Thyroid gland (tissue), 4 donors: ENCODE measurements at regions not wholly inside any gene's neighbourhood (a gene's known extent, or its start where the extent isn't known, plus 50 kb on each side); places are given as distances from the start of the nearest gene placed in this dataset.

Experiments used
- DNase-seq, 2 donors: peaks; one replicate each; pipeline ENCODE4 v3.0.0-alpha.2; 2019
- H3K27ac ChIP-seq, 3 donors: fragments of 200-600 bp; sonication (generic); 1 replicate in 2 of 3; 2 replicates in 1 of 3; pipeline ENCODE4 v1.5.1; 2016 to 2019; ENCODE audit warnings: mild to moderate bottlenecking in 1 of 3, moderate library complexity in 1 of 3
- H3K27me3 ChIP-seq: fragments of 200-600 bp; sonication (generic); one replicate; pipeline ENCODE4 v1.5.1; 2019
- H3K36me3 ChIP-seq, 2 donors: fragments of 200-600 bp; sonication (generic); one replicate each; pipeline ENCODE4 v1.5.1; 2016 to 2019
- H3K4me1 ChIP-seq, 2 donors: fragments of 200-600 bp; sonication (generic); one replicate each; pipeline ENCODE4 v1.5.1; 2017 to 2019
- H3K4me3 ChIP-seq, 3 donors: fragments of 200-600 bp; sonication (generic); replicated peaks in 1 of 3; 1 replicate in 2 of 3; 2 replicates in 1 of 3; pipeline ENCODE4 v1.5.1; 2016; ENCODE audit warnings: mild to moderate bottlenecking in 1 of 3
- H3K9me3 ChIP-seq: fragments of 200-600 bp; sonication (generic); one replicate; pipeline ENCODE4 v1.5.1; 2017
- POLR2A ChIP-seq, 2 donors: fragments of 450-650 bp; IDR thresholded peaks; one replicate each; pipeline ENCODE4 v1.6.1; 2017; ENCODE audit warnings: antibody characterized with exemption in 2 of 2, mild to moderate bottlenecking in 2 of 2, moderate library complexity in 1 of 2
- WGBS, 2 donors: methylation state at CpG; one replicate each; pipeline ENCODE4 v1.1.5; 2017; 5-methylcytosine and 5-hydroxymethylcytosine counted together
- intact Hi-C: fragments of 100-400 bp; cut with DNase I; formaldehyde crosslinking; loops from one replicate; pipeline ENCODE4 v1.15.1; 2023
- TF ChIP-seq, protein P1 (sequence below), 6 experiments: fragments of 200-600 bp in 3 of 6; fragments of 450-650 bp in 3 of 6; sonication (generic) in 3 of 6; IDR thresholded peaks; one replicate each; pipeline ENCODE4 v1.5.1; 2016 to 2019; ENCODE audit warnings: antibody characterized with exemption in 6 of 6, mild to moderate bottlenecking in 2 of 6, inconsistent platforms in 1 of 6, moderate library complexity in 1 of 6

DNA sequence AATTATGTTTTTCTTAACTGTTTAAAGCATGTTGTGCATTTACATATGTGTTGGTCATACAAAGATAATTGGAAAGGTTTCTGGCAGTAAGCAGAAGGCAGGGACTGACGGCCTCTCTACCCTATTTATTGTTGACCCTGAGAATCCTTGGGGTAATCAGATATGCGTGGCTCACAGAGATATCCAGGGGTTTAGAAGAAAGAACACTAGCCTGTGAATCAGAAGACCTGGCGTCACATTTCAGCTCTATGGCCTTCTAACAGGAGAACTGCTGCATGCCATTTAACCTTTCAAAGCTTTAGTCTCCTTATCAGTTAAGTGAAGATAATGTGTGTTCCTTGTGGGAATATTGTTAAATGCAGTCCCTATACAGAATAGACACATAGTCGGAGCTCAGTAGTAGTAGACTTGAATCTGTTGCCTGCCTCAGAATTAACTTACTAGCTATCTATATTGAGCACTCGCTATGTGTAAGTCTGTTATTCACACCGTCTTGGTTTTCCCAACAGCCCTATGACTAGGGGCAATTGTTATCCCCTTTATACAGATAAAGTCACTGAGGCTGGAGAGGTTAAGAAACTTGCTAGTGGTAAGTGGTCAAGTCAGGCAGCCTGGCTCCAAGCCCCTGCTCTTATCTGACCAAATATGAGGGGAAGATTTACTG is 129.6 kb upstream of the ANKRD1 start:
- Histone ChIP-seq H3K27me3 (no peaks in the 10 kb centered on the region), H3K4me1 (no peaks in the 10 kb centered on the region), H3K27ac (no peak overlapping the region), H3K36me3 (no peaks in the 10 kb centered on the region), H3K4me3 (no peak overlapping the region), H3K9me3 (no peaks in the 10 kb centered on the region)
- intact Hi-C loops = no loop called here
- TF ChIP-seq, protein P1, sequence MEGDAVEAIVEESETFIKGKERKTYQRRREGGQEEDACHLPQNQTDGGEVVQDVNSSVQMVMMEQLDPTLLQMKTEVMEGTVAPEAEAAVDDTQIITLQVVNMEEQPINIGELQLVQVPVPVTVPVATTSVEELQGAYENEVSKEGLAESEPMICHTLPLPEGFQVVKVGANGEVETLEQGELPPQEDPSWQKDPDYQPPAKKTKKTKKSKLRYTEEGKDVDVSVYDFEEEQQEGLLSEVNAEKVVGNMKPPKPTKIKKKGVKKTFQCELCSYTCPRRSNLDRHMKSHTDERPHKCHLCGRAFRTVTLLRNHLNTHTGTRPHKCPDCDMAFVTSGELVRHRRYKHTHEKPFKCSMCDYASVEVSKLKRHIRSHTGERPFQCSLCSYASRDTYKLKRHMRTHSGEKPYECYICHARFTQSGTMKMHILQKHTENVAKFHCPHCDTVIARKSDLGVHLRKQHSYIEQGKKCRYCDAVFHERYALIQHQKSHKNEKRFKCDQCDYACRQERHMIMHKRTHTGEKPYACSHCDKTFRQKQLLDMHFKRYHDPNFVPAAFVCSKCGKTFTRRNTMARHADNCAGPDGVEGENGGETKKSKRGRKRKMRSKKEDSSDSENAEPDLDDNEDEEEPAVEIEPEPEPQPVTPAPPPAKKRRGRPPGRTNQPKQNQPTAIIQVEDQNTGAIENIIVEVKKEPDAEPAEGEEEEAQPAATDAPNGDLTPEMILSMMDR (IDR thresholded peaks at IDR 0.05) = no peak
- TF ChIP-seq POLR2A (IDR thresholded peaks at IDR 0.05) = no peak
- DNase-seq = no peak
- WGBS, 2 donors = 84 to 85% methylated on average over 6 of the region's 6 CpGs

DNA sequence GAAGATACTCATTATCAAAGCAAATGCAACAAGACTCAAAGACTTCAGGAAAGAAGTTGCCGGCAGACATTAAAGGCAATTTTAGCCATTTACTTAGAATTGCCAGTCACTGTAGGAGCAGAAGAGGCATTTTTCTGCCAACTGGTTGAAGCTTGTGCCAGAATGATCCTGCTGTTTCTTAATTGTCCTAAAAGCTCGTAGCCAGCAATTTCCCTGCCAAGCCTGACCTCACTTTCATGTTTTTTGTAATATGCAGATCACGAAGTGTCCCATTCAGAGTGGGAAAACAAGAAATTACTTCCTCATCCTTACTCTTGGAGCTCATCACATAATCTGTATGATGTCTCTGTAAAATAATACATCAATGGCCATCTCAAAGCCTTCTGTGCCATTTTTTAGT is 130.9 kb upstream of the ANKRD1 start:
- no peaks in the 10 kb centered on the region for H3K4me1 ChIP-seq
- H3K36me3 ChIP-seq = no peaks in the 10 kb centered on the region
- DNase-seq = peak in 1 of 2 donors; percentile 6
- H3K27me3 ChIP-seq = no peaks in the 10 kb centered on the region
- no peak overlapping the region for H3K27ac ChIP-seq
- no peaks in the 10 kb centered on the region for H3K9me3 ChIP-seq
- intact Hi-C loops = no loop called here
- no peak for TF ChIP-seq POLR2A (IDR thresholded peaks at IDR 0.05)
- TF ChIP-seq, protein P1 (IDR thresholded peaks at IDR 0.05) = no peak
- no peak overlapping the region for H3K4me3 ChIP-seq
- WGBS, 2 donors = 57 to 64% methylated on average over 3 of the region's 3 CpGs

DNA sequence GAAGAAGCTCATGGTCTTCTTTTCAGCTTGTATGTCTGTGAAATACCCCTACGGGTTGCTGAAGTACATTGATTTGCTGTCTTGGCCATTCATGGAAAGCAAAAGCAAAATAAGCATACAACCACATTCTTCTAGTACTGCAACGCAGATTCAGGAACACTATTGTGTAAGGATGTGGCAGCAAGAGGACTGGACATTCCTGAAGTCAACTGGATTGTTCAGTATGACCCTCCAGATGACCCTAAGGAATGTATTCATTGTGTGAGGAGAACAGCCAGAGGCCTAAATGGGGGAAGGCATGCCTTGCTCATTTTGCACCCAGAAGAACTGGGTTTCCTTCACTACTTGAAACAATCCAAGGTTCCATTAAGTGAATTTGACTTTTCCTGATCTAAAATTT is 133.4 kb upstream of the ANKRD1 start:
- Histone ChIP-seq H3K27me3 (no peaks in the 10 kb centered on the region), H3K9me3 (no peaks in the 10 kb centered on the region), H3K4me3 (no peak overlapping the region), H3K27ac (no peak overlapping the region), H3K36me3 (no peaks in the 10 kb centered on the region), H3K4me1 (no peaks in the 10 kb centered on the region)
- intact Hi-C loops = no loop called here
- no peak for TF ChIP-seq POLR2A (IDR thresholded peaks at IDR 0.05)
- TF ChIP-seq, protein P1 (IDR thresholded peaks at IDR 0.05) = no peak
- WGBS, 2 donors = 31 to 57% methylated on average over 2 of the region's 2 CpGs
- no peak for DNase-seq

DNA sequence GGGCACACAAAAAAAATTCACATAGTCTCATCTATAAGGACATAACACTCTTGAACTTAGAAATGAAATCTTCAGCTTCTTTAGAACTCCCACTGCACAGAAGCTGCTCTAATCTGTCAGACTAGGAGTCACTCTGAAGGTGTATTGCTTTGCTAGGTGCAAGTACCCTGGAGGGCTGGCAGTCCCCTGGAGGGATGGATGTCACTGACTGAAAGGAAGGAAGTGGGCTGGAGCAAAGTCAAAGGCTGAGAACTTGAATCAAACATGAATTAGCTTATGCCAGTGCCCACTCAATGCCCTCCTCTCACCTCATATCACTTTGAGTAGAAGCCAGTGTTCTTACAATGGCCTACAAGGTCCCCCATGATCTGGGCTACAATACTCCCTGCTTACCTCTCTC is 140.3 kb upstream of the ANKRD1 start:
- Histone ChIP-seq H3K27me3 (no peaks in the 10 kb centered on the region), H3K27ac (no peak overlapping the region), H3K4me1 (no peaks in the 10 kb centered on the region), H3K9me3 (no peaks in the 10 kb centered on the region), H3K4me3 (no peak overlapping the region), H3K36me3 (no peaks in the 10 kb centered on the region)
- intact Hi-C loops = no loop called here
- TF ChIP-seq, protein P1 (IDR thresholded peaks at IDR 0.05) = no peak
- TF ChIP-seq POLR2A (IDR thresholded peaks at IDR 0.05) = no peak
- no peak for DNase-seq

DNA sequence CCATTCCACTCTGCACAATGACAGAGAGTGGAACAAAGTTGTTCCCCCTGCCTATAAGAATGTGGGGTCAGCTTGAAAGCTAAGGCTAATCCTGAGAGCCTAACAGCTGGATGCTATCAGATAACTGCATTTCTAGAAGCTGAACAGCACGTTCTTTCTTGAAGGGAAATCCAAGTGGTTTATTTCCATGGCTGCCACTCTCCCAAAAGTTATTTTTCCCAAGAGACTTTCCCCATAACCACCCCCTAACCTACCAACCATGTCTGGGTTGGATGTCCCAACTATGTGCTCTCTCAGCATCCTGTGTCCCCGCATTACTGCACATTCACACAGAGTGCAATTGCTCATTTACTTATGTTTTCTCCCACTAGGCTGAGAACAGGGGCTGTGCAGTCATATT is 140.7 kb upstream of the ANKRD1 start:
- Histone ChIP-seq H3K36me3 (no peaks in the 10 kb centered on the region), H3K4me3 (no peak overlapping the region), H3K4me1 (no peaks in the 10 kb centered on the region), H3K9me3 (no peaks in the 10 kb centered on the region), H3K27ac (no peak overlapping the region), H3K27me3 (no peaks in the 10 kb centered on the region)
- TF ChIP-seq, protein P1 (IDR thresholded peaks at IDR 0.05) = no peak
- TF ChIP-seq POLR2A (IDR thresholded peaks at IDR 0.05) = no peak
- intact Hi-C loops = no loop called here
- DNase-seq = no peak
- WGBS, 2 donors = 43 to 66% methylated on average over 2 of the region's 2 CpGs
